ENCODE measurements at regions not wholly inside any gene's neighbourhood (a gene's known extent, or its start where the extent isn't known, plus 50 kb on each side); places are given as distances from the start of the nearest gene placed in this dataset.

- TF ChIP-seq CTCF (IDR thresholded peaks at IDR 0.05) (no peak), EP300 (IDR thresholded peaks at IDR 0.05; ENCODE audit: low read depth) (no peak)
Measured at GRCh38 chr2:59217360-59217759, 976.2 kb upstream of the FANCL start.

Measured in transverse colon (tissue), 3 donors.